LNCaP clone FGC (cell line): ENCODE measurements at regions not wholly inside any gene's neighbourhood (a gene's known extent, or its start where the extent isn't known, plus 50 kb on each side); places are given as distances from the start of the nearest gene placed in this dataset.

Experiments
- DNase-seq: peaks from one replicate; pipeline ENCODE4 v3.0.0-alpha.2; 2011; ENCODE audit warnings: low read depth
- H3K4me3 ChIP-seq: 2 replicates; pipeline ENCODE4 v1.5.1; 2011; ENCODE audit warnings: mild to moderate bottlenecking, low read depth, low read length, control low read depth
- TF ChIP-seq, protein P1 (sequence below): IDR thresholded peaks from 2 replicates; pipeline ENCODE4 v1.5.1; 2012; ENCODE audit warnings: mild to moderate bottlenecking; ENCODE audit not compliant: control insufficient read depth, insufficient read depth; ENCODE audit errors: extremely low read depth

DNA sequence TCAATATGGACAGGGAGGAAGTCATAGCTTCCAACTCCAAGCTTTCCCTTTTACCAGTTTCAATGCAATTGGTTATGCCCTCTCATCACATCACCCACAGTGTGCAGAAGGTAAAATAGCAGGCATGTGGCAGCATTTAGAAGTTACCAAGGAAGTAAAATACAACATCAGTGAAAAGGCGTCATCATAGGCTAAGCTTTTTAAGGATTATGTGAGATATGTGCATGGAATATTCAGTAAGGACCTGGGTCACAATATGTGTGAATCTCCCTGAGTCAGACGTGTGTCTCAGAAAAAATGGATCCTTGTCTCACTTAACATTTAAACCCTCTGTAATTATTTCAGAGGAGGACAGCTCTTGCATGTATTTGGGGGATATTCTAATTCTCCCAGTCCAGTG lies 522.8 kb upstream of the POM121L12 start:
- TF ChIP-seq, protein P1, sequence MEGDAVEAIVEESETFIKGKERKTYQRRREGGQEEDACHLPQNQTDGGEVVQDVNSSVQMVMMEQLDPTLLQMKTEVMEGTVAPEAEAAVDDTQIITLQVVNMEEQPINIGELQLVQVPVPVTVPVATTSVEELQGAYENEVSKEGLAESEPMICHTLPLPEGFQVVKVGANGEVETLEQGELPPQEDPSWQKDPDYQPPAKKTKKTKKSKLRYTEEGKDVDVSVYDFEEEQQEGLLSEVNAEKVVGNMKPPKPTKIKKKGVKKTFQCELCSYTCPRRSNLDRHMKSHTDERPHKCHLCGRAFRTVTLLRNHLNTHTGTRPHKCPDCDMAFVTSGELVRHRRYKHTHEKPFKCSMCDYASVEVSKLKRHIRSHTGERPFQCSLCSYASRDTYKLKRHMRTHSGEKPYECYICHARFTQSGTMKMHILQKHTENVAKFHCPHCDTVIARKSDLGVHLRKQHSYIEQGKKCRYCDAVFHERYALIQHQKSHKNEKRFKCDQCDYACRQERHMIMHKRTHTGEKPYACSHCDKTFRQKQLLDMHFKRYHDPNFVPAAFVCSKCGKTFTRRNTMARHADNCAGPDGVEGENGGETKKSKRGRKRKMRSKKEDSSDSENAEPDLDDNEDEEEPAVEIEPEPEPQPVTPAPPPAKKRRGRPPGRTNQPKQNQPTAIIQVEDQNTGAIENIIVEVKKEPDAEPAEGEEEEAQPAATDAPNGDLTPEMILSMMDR = no peak
- no peak overlapping the region for H3K4me3 ChIP-seq
- no peak for DNase-seq

DNA sequence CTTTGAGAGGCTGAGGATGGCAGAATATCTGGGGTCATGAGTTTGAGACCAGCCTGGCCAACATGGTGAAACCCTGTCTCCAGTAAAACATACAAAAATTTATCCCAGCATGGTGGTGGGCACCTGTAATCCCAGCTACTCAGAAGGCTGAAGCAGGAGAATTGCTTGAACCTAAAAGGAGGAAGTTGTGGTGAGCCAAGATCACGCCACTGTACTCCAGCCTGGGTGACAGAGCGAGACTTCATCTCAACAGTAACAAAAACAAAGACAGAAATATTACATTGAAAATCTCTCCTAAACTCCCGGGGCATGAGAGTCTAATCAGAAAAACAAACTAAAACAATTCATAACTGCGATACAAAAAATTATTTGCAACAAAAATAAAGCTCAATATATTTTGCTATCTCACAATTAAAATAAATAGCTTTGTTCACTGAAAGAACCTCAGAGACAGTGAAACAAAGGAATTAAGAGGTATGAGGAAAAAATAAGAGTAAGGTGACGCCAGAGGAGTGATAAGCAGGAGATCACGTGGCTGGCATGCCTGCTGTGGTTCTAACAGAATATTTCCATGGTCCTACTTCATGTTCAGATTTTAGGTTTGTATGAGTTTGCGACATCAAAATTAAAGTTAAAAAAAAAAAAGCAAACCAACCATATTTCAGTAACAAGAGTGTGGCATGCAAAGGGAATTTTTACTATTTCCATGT lies 527.7 kb upstream of the POM121L12 start:
- H3K4me3 ChIP-seq = no peak overlapping the region
- DNase-seq = no peak
- TF ChIP-seq, protein P1 = no peak

DNA sequence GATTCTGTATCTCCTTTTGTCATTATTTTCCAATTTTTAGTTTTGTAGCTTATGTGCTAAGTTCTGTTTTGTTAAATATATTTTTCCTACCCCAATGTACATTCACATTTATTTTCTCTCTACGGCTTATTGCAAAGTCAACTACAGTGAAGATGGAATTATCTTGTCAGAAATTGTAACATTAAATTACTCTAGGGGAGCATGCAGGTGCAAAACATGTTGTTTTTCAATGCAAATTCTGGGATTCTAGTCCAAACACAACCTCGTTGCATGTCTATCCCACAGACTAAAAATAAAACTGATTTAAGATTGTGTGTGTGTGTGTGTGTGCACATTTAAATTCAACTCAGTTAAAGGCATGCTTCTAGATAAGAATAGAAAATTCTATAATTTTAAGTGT lies 529.1 kb upstream of the POM121L12 start:
- TF ChIP-seq, protein P1 = no peak
- no peak for DNase-seq

DNA sequence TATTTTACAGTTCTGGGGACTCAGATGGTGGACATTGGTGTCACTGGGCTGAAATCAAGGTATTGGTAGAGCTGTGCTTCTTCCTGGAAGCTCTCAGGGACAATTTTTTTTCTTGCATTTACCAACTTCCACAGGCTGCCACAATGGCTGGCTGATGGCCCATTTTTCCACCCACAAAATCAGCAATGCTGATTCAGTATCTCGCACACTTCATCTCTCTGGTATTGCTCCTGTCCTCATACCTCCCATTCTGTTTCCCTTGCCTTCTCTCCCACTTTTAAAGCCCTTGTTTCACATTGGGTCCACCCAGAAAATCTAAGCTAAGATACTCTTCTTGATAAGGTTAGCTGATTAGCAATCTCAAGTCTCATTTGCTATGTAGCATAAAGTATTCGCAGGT lies 530.9 kb upstream of the POM121L12 start:
- no peak for DNase-seq
- no peak overlapping the region for H3K4me3 ChIP-seq
- TF ChIP-seq, protein P1 = no peak

More for the DNA sequence above, 529.1 kb upstream of the POM121L12 start:
- no peak overlapping the region for H3K4me3 ChIP-seq

DNA sequence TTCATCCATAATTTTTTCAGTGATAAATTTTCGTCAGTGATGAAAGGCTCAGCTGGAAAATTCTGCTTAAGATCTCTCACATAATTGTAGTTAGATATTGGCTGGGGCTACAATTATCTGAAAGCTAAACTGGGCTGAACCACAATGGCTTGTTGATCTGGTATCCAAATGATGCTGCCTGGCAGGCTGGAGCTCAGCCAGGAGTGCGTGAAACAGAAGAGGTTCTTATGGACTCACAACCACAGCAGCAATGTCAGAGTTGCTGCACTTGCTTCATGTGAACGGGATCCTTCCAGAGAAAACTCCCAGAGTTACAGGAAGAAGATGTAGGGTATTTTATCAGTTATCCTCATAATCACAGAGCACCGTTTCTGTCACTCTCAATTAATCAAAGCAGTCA lies 533.2 kb upstream of the POM121L12 start:
- TF ChIP-seq, protein P1 = no peak
- DNase-seq = no peak
- H3K4me3 ChIP-seq = no peak overlapping the region

DNA sequence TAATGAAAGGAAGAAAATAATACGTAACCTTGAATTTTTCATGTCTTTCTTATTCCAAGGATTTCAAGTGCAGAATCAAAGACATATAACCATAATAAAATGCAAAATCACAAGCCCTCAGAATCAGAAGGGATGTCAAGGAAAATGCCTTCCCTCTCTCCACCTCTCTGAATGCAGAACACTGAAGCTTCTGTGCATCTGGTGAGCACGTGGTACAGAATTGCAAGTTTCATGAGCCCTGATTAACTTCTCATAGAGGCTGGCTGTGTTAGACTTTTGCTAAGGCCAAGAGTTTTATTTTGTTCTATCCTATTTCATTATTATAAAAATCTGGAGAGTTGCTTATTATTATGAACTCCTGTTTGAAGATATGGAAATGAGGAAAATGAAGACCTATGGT lies 533.7 kb upstream of the POM121L12 start:
- TF ChIP-seq, protein P1 = no peak
- H3K4me3 ChIP-seq = no peak overlapping the region
- DNase-seq = no peak

DNA sequence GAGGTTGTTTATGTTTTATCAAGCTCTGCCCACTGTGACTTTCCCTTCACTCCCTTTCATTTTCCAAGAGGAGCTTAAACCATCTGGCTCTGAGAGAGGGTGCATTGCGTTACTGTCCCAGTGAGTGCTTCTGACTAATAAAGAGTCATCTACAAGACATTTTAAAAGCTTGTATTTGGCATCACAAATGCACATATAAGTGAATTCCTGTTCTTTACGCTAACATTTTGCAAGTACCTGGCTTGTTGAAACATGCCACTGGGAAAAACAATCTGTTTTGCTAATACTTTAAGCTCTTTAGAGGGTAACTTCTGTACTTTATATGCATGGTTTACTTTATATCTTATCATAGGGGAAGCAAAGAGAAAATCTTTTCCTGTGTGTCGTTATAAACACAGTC lies 534.6 kb upstream of the POM121L12 start:
- no peak overlapping the region for H3K4me3 ChIP-seq
- TF ChIP-seq, protein P1 = no peak
- DNase-seq = no peak
